Common myeloid progenitor, CD34-positive (primary cell): ENCODE measurements at regions not wholly inside any gene's neighbourhood (a gene's known extent, or its start where the extent isn't known, plus 50 kb on each side); places are given as distances from the start of the nearest gene placed in this dataset.

Source experiments
- CTCF ChIA-PET: fragments of 350-600 bp; sonication (Branson Sonifier 250); formaldehyde crosslinking; loops from one replicate; lab custom pipeline; 2021; ENCODE audit warnings: antibody characterized with exemption; lab: Charles Lee
- POLR2A ChIA-PET: fragments of 350-600 bp; sonication (Branson Sonifier 250); formaldehyde crosslinking; loops from one replicate; lab custom pipeline; 2021; ENCODE audit warnings: antibody characterized with exemption; lab: Charles Lee
- DNase-seq, 3 donors: peaks; one replicate each; pipeline versions ENCODE4 v3.0.0 to v3.0.0-alpha.2; 2013
- H3K27ac ChIP-seq, 2 experiments: 1 replicate in 1 of 2; 2 replicates in 1 of 2; pipeline ENCODE4 v1.7.0; 2013; ENCODE audit warnings: inconsistent platforms in 2 of 2, low read length in 2 of 2, mild to moderate bottlenecking in 2 of 2, low read depth in 1 of 2, moderate library complexity in 1 of 2; ENCODE audit not compliant: severe bottlenecking in 2 of 2, insufficient read depth in 1 of 2, poor library complexity in 1 of 2
- H3K27me3 ChIP-seq, 5 experiments: replicated peaks in 2 of 5; 1 replicate in 3 of 5; 2 replicates in 2 of 5; pipeline versions ENCODE4 v1.6.1 to v1.7.0; 2013; ENCODE audit warnings: low read length in 4 of 5, mild to moderate bottlenecking in 2 of 5, moderate library complexity in 2 of 5, inconsistent platforms in 1 of 5; ENCODE audit not compliant: insufficient read depth in 5 of 5, control insufficient read depth in 4 of 5
- H3K36me3 ChIP-seq, 4 experiments: 1 replicate in 2 of 4; 2 replicates in 2 of 4; pipeline versions ENCODE4 v1.6.1 to v1.7.0; 2013; ENCODE audit warnings: low read length in 3 of 4, control low read depth in 1 of 4, mild to moderate bottlenecking in 1 of 4; ENCODE audit not compliant: control insufficient read depth in 4 of 4, insufficient read depth in 4 of 4
- H3K4me1 ChIP-seq, 4 experiments: 1 replicate in 3 of 4; 2 replicates in 1 of 4; pipeline versions ENCODE4 v1.6.1 to v1.7.1; 2013; ENCODE audit warnings: low read length in 3 of 4, mild to moderate bottlenecking in 3 of 4, control low read depth in 1 of 4, inconsistent platforms in 1 of 4, moderate library complexity in 1 of 4; ENCODE audit not compliant: control insufficient read depth in 4 of 4, insufficient read depth in 4 of 4; ENCODE audit errors: control extremely low read depth in 1 of 4
- H3K4me3 ChIP-seq, 7 experiments: 1 replicate in 4 of 7; 2 replicates in 3 of 7; pipeline versions ENCODE4 v1.5.1 to v1.7.0; 2013; ENCODE audit warnings: mild to moderate bottlenecking in 7 of 7, low read length in 6 of 7, moderate library complexity in 6 of 7, inconsistent platforms in 2 of 7, low read depth in 2 of 7, control low read depth in 1 of 7; ENCODE audit not compliant: insufficient read depth in 4 of 7, control insufficient read depth in 1 of 7; ENCODE audit errors: extremely low read depth in 1 of 7
- H3K9me3 ChIP-seq, 5 experiments: 1 replicate in 4 of 5; 2 replicates in 1 of 5; pipeline versions ENCODE4 v1.6.1 to v1.7.1; 2013; ENCODE audit warnings: low read length in 4 of 5, mild to moderate bottlenecking in 2 of 5, inconsistent platforms in 1 of 5, low read depth in 1 of 5, moderate library complexity in 1 of 5; ENCODE audit not compliant: control insufficient read depth in 4 of 5, insufficient read depth in 2 of 5; ENCODE audit errors: control extremely low read depth in 1 of 5
- WGBS: methylation state at CpG from one replicate; pipeline ENCODE4 v1.1.5; 2013; ENCODE audit not compliant: insufficient coverage; 5-methylcytosine and 5-hydroxymethylcytosine counted together

- Histone ChIP-seq H3K36me3 (no peaks in the 10 kb centered on the region), H3K27me3 (peaks cover 0 to 3% (median 0%) of the 10 kb centered on the region in 5 experiments), H3K9me3 (no peaks in the 10 kb centered on the region), H3K27ac (no peak overlapping the region), H3K4me1 (no peaks in the 10 kb centered on the region), H3K4me3 (no peak overlapping the region)
- DNase-seq = no peak
- CTCF ChIA-PET = interaction anchor here (0.9 kb wide), 1 partner anchor 35 kb away, joined by 3 read pairs; no protein-coding TSS in a partner anchor
- POLR2A ChIA-PET = no interaction called here
- WGBS = 63% methylated on average over 1 of the region's 3 CpGs
Observed at GRCh38 chrX:69110116-69110530, 55.1 kb downstream of the PJA1 start.

GRCh38 chrX:69109706-69110105, 55.5 kb downstream of the PJA1 start:
- H3K27me3 ChIP-seq = peaks cover 0 to 3% (median 0%) of the 10 kb centered on the region in 5 experiments
- H3K27ac ChIP-seq = no peak overlapping the region
- DNase-seq = no peak
- H3K4me3 ChIP-seq = no peak overlapping the region
- no peaks in the 10 kb centered on the region for H3K9me3 ChIP-seq
- ChIA-PET CTCF (interaction anchor here (0.9 kb wide), 1 partner anchor 34 kb away, joined by 3 read pairs; no protein-coding TSS in a partner anchor), POLR2A (no interaction called here)
- no peaks in the 10 kb centered on the region for H3K4me1 ChIP-seq
- WGBS = 73% methylated on average over 4 of the region's 5 CpGs
- H3K36me3 ChIP-seq = no peaks in the 10 kb centered on the region

- Histone ChIP-seq H3K4me3 (no peak overlapping the region), H3K27me3 (peaks cover 0 to 3% (median 0%) of the 10 kb centered on the region in 5 experiments), H3K27ac (no peak overlapping the region), H3K36me3 (no peaks in the 10 kb centered on the region), H3K9me3 (no peaks in the 10 kb centered on the region), H3K4me1 (no peaks in the 10 kb centered on the region)
- 95% methylated on average over 3 of the region's 8 CpGs for WGBS
- ChIA-PET POLR2A (no interaction called here), CTCF (no interaction called here)
- no peak for DNase-seq
Observed at GRCh38 chrX:69109036-69109663, 56.1 kb downstream of the PJA1 start.

GRCh38 chrX:69107747-69108401, 57.4 kb downstream of the PJA1 start:
- Histone ChIP-seq H3K36me3 (no peaks in the 10 kb centered on the region), H3K27me3 (peaks cover 0 to 3% (median 0%) of the 10 kb centered on the region in 5 experiments), H3K9me3 (no peaks in the 10 kb centered on the region), H3K4me1 (no peaks in the 10 kb centered on the region), H3K27ac (no peak overlapping the region), H3K4me3 (no peak overlapping the region)
- 85% methylated on average over 3 of the region's 7 CpGs for WGBS
- ChIA-PET POLR2A (no interaction called here), CTCF (interaction anchor here (0.9 kb wide), 1 partner anchor 114 kb away, joined by 3 read pairs; no protein-coding TSS in a partner anchor)
- DNase-seq = no peak

GRCh38 chrX:69107231-69107739, 58.0 kb downstream of the PJA1 start:
- no peak for DNase-seq
- Histone ChIP-seq H3K27me3 (peaks cover 0 to 3% (median 0%) of the 10 kb centered on the region in 5 experiments), H3K9me3 (no peaks in the 10 kb centered on the region), H3K4me3 (no peak overlapping the region), H3K27ac (no peak overlapping the region), H3K36me3 (no peaks in the 10 kb centered on the region), H3K4me1 (no peaks in the 10 kb centered on the region)
- ChIA-PET POLR2A (no interaction called here), CTCF (interaction anchor here (0.9 kb wide), 1 partner anchor 115 kb away, joined by 3 read pairs; no protein-coding TSS in a partner anchor)
- no CpG with 5 or more reads among the region's 1 CpG for WGBS

GRCh38 chrX:69104756-69105434, 60.4 kb downstream of the PJA1 start:
- Histone ChIP-seq H3K4me1 (no peaks in the 10 kb centered on the region), H3K27ac (no peak overlapping the region), H3K27me3 (no peaks in the 10 kb centered on the region), H3K4me3 (no peak overlapping the region), H3K9me3 (no peaks in the 10 kb centered on the region), H3K36me3 (no peaks in the 10 kb centered on the region)
- CTCF ChIA-PET = no interaction called here
- WGBS = 94% methylated on average over 6 of the region's 10 CpGs
- POLR2A ChIA-PET = no interaction called here
- no peak for DNase-seq
